Breast epithelium (tissue), 3 donors: ENCODE measurements at regions not wholly inside any gene's neighbourhood (a gene's known extent, or its start where the extent isn't known, plus 50 kb on each side); places are given as distances from the start of the nearest gene placed in this dataset.

Source experiments
- CTCF ChIP-seq, 3 donors: fragments of 450-650 bp; IDR thresholded peaks; one replicate each; pipeline ENCODE4 v1.5.1; 2016 to 2017; ENCODE audit warnings: antibody characterized with exemption in 3 of 3, mild to moderate bottlenecking in 3 of 3, moderate library complexity in 3 of 3
- POLR2A ChIP-seq: fragments of 450-650 bp; IDR thresholded peaks from one replicate; pipeline ENCODE4 v1.6.1; 2016; ENCODE audit warnings: antibody characterized with exemption, mild to moderate bottlenecking, moderate library complexity
- POLR2AphosphoS5 ChIP-seq, 3 donors: sonication (generic); formaldehyde crosslinking; IDR thresholded peaks; one replicate each; pipeline ENCODE4 v1.6.1; 2017; ENCODE audit warnings: antibody characterized with exemption in 3 of 3

GRCh38 chr4:108458681-108459080 lies 161.7 kb upstream of the RPL34 start:
- TF ChIP-seq CTCF (IDR thresholded peaks at IDR 0.05) (no peak), POLR2A (no peak), POLR2AphosphoS5 (IDR thresholded peaks at IDR 0.05) (no peak)
